HUDEP-2 (cell line): ENCODE measurements at regions not wholly inside any gene's neighbourhood (a gene's known extent, or its start where the extent isn't known, plus 50 kb on each side); places are given as distances from the start of the nearest gene placed in this dataset.
A peak's percentile ranks its signal among the peaks of the same experiment; 100 is the strongest.

Experiments used
- DNase-seq, 76 experiments: peaks; one replicate each; lab custom pipeline; 2025; ENCODE audit not compliant: unreplicated experiment in 76 of 76; lab: John Stamatoyannopoulos, UW

DNA sequence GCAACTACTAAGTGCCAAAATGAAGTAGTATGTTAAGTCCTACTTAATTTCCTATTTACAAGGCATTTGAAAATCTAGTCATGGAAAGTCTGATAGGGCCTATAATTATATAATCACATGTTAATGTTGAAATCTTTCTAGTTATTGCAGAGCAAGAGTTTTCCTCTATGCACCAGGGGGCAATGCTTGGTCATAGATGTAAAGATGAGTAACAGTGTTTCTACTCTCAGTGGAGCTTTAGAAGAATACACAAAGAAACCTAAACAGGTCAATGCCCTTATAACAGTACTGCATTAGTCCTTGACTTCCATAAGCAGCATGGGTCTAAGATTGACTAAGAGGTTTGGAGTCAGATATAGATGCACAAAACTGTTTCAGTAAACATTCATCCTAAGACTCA is 218.7 kb downstream of the KCTD12 start:
- DNase-seq = peak in 3 of 76 experiments; percentile 1 to 8 (median 2)

DNA sequence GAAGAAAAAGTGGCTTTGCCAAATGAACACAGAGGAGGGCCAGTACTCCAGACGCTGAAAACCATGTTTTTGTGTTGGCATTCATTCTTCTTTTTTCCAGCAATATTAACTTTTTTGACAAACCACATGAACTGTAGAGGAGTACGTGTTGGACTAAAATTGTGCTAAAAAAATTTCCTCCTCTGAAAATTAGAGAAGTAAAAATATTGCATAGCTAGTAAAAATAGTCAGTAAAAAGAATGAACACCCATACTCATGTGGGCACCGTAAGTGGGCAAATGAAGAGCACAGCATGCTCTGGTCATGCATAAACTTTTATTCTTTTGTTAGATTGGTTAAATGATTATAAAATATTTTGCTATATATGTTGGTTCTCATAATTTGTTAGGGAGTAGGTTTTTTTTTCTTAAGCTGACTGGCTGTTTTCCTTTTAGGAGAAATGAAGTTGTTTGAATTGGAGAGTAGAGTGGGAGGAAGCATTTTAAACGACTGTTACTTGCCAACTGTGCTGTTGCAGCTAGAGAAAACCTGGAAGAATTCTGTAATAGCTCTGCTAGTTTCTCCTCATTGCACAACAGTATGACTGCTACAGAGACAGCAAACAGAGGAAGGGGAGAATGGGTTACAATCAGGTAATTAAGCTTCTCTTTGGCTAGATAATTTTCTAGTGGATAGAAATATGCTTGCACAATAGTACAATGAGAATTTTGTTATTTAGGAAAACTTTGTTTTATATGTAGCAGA is 222.4 kb downstream of the KCTD12 start:
- DNase-seq = no peak

DNA sequence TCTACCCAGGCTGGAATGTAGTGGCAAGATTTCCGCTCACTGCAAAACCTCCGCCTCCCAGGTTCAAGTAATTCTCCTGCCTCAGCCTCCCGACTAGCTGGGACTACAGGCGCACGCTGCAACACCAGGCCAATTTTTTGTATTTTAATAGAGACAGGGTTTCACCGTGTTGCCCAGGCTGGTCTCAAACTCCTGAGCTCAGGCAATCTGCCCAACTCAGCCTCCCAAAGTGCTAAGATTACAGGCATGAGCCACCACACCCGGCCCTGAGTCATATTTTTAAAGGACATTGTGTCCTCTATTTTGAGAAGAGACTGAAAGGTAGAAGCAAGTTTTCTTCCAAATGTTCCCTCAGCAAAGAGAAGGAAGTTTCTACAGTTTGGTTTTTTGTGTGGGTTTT is 227.1 kb downstream of the KCTD12 start:
- DNase-seq = peak in 29 of 76 experiments; percentile 3 to 56 (median 18)

DNA sequence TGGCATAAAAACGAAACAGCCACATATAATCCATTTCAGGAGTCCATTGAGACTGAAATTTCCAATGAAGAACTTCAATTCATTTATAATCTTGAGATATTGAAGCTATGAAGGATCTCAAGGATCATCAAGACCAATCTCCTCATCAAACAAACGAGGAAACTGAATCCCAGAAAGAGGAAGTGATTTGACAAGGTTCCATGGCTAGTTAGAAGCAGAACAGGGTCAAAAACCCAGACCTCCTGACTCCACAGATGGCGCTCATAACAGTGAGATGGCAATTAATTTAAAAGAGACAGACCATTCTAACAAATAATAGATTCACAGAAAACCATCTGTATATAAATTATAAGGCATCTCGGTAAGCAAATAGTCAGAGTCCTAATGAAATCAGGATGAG is 229.7 kb downstream of the KCTD12 start:
- DNase-seq = no peak

DNA sequence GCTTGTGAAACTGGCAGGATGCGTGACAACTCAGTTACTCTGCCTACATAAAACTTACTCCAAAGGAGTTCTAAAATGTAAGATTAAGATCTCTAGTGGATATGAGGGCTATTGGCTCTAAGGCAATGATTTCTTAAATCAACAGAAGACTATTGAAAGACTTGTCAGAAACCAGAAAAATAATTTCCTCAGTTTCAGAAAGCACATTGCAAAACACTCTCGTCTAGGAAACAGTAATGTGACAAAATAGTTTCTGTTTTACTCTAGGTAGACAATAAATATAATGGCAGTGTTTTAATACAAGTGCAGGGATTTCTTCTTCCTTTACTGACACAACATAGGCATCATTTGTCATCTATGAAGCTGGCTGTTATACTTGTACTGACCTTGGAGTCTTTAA is 230.1 kb downstream of the KCTD12 start:
- DNase-seq = no peak

DNA sequence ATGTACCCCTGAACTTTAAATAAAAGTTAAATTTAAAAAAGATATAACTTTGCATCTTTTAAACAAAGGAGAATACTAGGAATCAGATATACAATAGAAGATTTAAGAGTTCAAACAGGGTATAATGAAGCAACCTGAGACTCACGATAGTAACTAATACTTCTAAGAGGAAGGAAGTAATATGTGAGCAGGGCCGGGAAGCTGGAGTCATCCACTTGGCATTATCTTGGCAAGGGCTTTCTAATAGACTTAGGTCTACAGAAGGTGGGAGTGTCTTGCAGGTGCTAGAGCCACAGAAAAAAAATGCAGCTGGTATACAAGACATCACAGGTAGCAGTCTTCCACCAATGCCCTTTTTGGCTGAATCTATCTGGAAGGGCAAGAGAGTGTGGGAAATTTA is 231.9 kb downstream of the KCTD12 start:
- DNase-seq = no peak

DNA sequence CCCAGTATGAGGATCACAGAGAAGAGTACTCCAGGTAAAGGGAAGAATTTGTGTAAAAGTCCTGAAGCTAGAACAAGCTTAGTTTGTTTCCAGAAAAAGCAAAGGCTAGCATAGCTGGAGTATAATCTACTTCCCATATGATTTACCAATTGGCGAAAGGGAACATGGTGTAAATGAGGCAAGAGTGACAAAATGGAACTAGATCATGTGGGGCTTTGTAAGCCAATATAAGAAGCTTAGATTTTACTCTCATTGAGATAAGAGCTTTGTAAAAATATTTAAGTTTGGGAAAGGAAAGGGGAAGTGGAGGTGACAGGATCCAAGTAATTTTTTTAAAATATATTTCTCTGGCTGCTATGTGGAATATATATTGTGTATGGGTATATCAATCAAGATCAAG is 234.9 kb downstream of the KCTD12 start:
- DNase-seq = no peak

DNA sequence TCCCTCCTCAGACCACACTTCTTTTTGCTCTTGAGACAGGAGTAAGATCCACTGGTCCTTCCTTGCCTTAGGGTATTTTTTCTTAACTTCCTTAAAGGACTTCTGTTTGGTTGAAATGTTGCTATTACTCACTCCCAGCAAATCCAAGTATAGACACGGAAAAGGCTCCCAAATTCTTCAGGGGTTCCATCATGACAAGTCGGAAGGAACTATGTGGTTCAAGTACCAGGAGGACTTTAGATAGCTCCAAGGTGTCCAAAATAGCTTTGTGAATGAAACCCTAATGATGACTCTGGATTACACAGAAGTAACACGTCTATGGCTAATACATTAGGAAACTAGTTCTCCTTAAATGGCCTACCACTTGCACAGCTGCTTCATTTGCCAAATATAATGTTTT is 238.7 kb downstream of the KCTD12 start:
- no peak for DNase-seq

DNA sequence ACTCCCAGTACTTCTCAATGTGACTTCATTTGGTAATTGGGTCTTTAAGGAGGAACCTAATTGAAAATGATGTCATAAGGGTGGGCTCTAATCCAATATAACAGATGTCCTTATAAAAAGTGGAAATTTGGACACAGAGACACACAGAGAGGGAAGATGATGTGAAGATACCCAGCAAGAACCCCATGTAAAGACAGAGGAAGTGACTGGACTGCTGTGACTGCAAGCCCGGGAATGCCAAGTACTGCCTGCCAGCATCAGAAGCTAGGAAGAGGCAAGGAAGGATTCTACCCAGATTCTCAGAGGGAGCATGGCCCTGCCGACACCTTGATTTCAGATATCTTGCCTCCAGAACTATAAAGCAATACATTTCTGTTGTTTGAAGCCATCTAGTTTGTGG is 239.3 kb downstream of the KCTD12 start:
- no peak for DNase-seq

DNA sequence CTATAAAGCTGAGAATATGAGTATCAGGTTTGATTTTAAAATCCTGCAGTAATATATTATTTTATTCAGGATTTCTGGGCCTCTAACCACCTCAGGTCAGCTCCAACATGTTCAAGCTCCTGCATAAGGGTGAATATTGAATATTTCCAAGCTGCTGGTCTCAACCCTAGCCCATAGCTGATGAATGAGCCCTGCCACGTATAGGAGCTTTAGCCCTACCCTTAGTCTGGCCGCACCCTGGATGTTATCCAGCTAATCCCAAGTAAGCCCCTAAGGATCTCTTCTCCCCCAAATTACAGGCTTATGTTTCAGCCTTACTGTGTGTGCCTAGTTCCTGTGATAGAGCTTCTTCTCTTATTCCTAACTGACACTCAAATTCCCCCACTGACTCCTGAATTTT is 240.6 kb downstream of the KCTD12 start:
- DNase-seq = no peak

DNA sequence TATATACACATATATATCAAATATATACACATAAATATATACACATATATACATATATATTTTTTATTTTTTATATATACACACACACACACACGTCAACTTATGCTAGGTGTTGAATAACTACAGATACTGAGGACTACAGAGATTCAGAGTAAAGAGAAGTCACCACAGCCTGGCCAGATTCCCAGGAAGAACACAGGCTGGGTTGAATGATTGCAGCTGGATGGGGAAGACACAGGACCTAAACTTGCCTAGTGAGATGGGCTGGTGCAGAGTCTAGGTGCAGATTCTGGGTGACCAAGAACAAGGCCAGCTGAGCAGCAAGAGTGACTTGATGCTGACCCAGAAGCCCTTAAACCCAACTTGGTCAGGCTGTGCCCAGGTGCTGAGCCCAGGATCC is 241.3 kb downstream of the KCTD12 start:
- no peak for DNase-seq

DNA sequence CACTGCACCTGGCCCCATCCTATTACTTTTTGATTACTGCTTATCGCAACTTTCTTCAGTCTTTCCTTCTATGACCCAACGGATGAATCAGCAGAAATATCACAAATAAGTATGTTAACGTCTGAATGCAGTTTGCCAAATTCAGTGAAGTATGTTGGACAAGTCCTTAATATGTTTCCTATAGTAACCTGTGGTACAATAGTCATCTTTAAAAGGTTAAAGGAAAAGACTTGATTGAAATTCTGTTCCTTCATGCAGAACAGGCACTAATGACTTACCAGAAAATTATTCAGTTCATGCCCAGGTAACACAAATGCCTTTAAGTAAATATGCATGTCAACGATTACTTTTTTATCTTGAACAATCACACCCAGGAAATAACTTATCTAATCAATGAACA is 242.6 kb downstream of the KCTD12 start:
- DNase-seq = no peak

DNA sequence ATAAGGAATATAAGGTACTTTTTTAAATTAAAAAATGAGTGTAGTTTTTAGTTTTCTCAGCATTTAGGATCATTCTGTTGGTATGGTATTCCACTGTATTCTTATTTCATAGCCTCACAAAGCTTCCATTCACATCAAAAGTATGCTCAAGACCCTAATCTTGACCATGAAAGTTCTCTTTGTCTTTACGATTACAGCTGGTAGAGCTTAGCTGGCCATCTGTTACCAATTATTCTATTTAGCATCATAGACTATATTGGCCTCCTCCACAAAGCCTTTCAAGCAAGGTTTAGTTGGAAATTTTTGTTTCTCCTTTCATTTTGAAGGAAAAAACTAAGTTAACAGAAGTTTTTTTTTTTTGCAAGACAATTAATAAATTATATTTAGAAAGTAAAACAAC is 245.1 kb downstream of the KCTD12 start:
- no peak for DNase-seq

DNA sequence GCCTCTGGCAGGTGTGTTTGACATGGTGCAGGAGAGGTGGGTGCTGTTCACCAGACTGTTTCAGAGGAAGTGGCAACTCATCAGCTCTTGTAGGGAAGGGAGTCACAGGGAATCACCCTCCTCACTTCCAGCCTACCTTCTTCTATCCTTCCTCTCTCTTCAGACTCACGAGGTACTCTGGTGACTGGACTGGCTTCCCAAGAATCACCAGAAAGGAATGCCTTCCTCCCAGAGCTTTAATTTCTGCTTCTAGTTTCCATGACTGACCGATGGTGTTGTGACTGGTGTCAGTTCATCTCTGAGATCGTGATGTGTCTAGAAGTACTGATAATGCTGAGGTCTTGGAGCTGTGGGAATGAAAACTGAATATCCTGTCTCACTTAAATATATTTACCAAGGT is 247.3 kb downstream of the KCTD12 start:
- no peak for DNase-seq

DNA sequence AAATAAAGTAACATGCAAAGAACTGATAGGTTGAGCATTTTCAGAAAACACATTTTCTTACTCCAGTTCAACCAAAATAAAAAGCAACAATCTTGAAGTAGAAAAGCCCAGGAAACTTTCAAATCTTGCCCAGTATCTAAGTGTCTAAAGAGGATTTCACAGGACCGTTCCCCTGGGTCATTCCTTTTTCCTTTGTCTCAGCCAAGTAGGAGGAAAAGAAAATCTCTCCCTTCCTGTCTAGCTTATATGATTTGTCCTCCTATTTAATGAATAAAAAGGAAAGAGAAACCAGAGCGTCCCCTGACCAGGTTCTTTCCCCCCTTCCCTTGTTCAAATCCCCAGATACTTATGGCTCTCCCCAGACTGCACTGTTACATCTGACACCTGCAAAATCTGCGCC is 248.0 kb downstream of the KCTD12 start:
- no peak for DNase-seq

DNA sequence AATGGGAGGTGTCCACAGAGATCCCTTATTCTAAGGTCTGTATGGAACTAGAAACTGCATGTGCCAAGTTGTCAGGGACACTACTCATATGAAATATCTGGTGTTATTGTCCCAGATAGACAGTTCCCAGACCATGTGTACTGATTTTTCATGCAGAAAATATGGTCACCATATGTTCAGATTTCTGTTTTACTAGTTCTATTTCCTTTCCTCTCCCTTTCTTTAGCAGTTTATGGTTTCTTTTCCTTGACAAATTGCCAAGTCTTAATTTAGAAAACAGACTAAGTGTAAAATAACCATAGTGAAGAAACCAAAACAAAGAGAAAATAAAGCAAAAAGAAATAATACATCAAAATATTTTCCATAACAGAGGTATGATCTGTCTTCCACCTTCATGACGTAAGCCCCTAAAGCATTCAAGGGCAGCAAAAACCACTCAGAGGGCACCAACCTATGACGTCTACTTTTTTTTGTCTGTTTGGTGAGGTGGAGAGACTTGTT is 248.5 kb downstream of the KCTD12 start:
- DNase-seq = no peak

DNA sequence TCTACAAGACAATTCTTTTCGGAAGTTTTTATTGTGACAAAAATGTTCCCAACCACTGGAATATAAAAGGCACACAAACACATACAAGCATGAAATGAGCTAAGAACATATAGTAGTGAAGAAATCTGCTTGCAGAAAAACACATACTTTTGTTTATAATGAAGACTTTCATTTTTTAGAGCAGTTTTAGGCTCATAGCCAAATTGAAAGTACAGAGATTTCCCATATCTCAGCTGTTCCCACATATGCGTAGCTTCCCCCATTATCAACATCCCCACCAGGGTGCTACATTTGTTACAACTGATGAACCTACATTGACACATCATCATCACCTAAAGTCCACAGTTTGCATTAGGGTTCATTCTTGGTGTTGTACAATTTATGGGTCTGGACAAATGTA is 249.4 kb downstream of the KCTD12 start:
- no peak for DNase-seq

DNA sequence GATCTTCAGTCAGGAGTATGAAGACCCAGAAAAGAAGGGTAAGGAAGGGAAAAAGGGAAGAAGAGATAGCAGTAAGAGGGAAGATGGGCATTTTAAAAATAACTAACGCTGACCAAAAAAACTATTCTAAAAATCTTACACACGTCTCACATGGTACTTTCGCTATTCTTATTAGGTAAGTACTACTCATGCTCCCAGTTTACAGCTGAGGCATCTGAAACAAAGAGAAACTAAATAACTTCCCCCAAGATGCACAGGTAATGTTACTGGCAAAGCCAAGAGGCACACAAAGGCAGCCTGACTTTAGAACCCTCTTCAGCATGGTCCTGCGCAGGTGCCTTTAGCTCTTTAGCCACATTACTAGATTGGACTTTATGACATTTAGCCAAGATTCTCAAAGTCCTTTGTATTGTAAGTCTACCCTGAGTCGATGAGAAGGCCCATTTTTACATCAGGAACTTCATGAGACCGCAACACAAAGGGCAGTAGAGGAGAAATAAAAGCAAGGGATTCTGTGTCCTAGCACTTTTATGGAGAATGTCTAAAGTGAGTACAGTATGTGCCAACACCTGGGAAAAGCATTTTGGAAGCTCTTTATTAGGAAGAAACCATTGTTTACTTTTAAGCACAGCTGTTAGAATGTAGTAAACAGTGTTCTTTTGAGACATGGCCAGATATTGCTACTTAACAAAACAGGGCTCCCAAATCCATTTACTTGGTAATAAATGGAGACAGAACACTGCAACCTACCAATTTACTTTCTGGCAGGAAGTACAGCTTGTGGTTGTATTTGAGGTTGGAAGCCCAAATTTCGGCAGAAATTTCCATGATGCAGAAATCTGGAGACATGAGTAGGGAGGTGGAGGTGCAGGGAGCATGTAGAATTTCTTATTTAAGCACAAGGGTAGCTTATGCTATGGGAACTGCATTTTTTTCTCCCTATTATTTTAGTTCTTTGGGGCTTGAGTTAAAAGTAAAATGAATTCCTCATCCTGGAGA is 250.7 kb downstream of the KCTD12 start:
- DNase-seq = no peak

DNA sequence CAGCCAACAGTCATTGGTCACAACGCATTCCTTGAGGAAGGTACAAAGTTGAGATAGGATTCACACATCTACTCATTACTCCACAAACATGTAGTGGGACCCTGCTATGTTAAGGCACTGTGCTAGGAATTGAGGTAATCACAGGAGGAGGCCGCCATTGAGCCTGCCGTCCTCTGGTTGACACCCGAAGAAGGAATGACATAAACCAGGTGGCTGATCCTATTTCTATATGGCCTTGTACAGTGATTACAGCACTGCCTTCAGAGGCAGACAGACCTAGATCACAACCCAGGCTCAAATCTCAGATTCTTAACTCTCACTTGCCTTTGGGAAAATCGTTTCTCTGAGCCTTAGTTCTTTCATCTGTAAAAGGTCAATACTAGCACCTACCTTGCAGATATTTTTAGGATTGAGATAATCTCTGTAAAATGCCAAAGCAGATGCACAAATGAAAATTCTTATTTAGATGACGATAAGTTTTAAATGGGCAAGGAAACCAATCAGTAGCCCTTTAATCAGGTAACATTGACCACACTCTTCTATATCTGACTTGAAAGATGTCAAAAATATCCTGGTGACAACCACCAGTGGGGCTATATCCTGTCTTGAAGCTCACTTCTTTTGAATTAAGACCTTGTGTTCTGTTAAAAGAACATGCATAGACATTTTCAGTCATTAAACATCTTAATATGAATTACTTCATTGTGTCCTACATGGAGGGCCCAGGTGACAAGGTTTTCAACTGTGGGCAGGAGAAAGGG is 251.6 kb downstream of the KCTD12 start:
- DNase-seq = no peak

DNA sequence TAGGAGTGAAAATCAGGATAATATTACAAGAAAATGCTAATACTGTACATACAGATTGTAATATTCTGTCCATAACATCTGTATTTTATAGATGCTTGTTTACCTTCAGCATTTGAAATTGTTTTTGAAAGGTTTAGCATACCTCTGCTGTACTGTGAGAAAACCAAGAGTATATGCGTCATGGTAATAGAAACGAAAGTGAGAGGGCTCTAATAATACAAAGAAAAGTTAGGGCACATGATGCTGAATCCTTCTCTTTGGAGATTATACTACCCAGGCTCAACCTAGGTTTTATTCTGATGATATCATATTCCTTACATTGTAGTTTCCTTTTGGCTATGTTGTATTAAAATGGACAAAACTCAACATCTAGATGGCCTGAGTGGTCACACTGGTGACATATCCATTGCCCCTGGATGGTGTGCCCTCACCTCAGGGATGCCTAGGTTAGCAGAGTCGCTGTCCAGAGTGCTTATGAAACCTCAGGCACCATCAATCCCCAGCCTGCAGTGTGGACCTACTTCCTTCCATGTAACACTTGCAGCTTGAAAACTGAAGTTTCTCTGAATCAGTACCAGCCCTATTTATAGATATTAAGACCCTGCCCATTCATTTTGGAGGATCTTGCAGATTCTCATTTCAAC is 253.7 kb downstream of the KCTD12 start:
- DNase-seq = peak in 1 of 76 experiments; percentile 0
